Naive thymus-derived CD4-positive, alpha-beta T cell (primary cell): ENCODE measurements at regions not wholly inside any gene's neighbourhood (a gene's known extent, or its start where the extent isn't known, plus 50 kb on each side); places are given as distances from the start of the nearest gene placed in this dataset.

Source experiments
- ATAC-seq: fragments of 150-1000 bp; cut with Tn5 transposase; 2 replicates; pipeline ENCODE4 v1.10.0; 2021; ENCODE audit warnings: mild to moderate bottlenecking, moderate library complexity
- CTCF ChIA-PET: fragments of 350-600 bp; sonication (Branson Sonifier 250); formaldehyde crosslinking; loops from one replicate; lab custom pipeline; 2021; ENCODE audit warnings: antibody characterized with exemption; lab: Charles Lee
- POLR2A ChIA-PET: fragments of 350-600 bp; sonication (Branson Sonifier 250); formaldehyde crosslinking; loops from one replicate; lab custom pipeline; 2021; ENCODE audit warnings: antibody characterized with exemption, inconsistent platforms; lab: Charles Lee
- DNase-seq, 9 donors: peaks; one replicate each; pipeline versions ENCODE4 v3.0.0 to v3.0.0-alpha.2; 2020 to 2022; ENCODE audit warnings: mixed read lengths in 1 of 9
- H3K27ac ChIP-seq: one replicate; pipeline ENCODE4 v1.7.0; 2013; ENCODE audit warnings: mild to moderate bottlenecking, low read depth, low read length, moderate library complexity
- H3K27me3 ChIP-seq, 2 donors: one replicate each; pipeline ENCODE4 v1.7.0; 2013; ENCODE audit warnings: low read length in 2 of 2, mild to moderate bottlenecking in 2 of 2, moderate library complexity in 2 of 2; ENCODE audit not compliant: control insufficient read depth in 2 of 2, insufficient read depth in 2 of 2
- H3K36me3 ChIP-seq, 3 experiments: 1 replicate in 2 of 3; 2 replicates in 1 of 3; pipeline ENCODE4 v1.7.0; 2013; ENCODE audit warnings: low read length in 3 of 3, mild to moderate bottlenecking in 3 of 3, moderate library complexity in 1 of 3; ENCODE audit not compliant: insufficient read depth in 3 of 3, control insufficient read depth in 2 of 3
- H3K4me1 ChIP-seq, 2 donors: one replicate each; pipeline ENCODE4 v1.7.0; 2013; ENCODE audit warnings: low read length in 2 of 2, mild to moderate bottlenecking in 2 of 2, moderate library complexity in 1 of 2; ENCODE audit not compliant: control insufficient read depth in 2 of 2, insufficient read depth in 2 of 2
- H3K4me3 ChIP-seq: 2 replicates; pipeline ENCODE4 v1.7.0; 2013; ENCODE audit warnings: mild to moderate bottlenecking, low read length
- H3K9me3 ChIP-seq, 3 experiments: 1 replicate in 2 of 3; 2 replicates in 1 of 3; pipeline ENCODE4 v1.7.0; 2013; ENCODE audit warnings: low read length in 3 of 3; ENCODE audit not compliant: control insufficient read depth in 2 of 3
- H3K27ac Mint-ChIP-seq, 9 donors: one replicate each; pipeline ENCODE4 v1.8.0; 2020 to 2022; ENCODE audit warnings: mixed read lengths in 9 of 9, mild to moderate bottlenecking in 8 of 9, moderate library complexity in 5 of 9, inconsistent platforms in 2 of 9
- H3K27me3 Mint-ChIP-seq, 5 donors: one replicate each; pipeline ENCODE4 v1.8.0; 2021 to 2022; ENCODE audit warnings: mixed read lengths in 5 of 5, mild to moderate bottlenecking in 1 of 5
- H3K36me3 Mint-ChIP-seq, 5 donors: one replicate each; pipeline ENCODE4 v1.8.0; 2020 to 2022; ENCODE audit warnings: mixed read lengths in 5 of 5, mild to moderate bottlenecking in 3 of 5, inconsistent platforms in 1 of 5
- H3K4me1 Mint-ChIP-seq, 7 donors: one replicate each; pipeline ENCODE4 v1.8.0; 2020 to 2022; ENCODE audit warnings: mixed read lengths in 7 of 7, mild to moderate bottlenecking in 3 of 7, inconsistent platforms in 1 of 7
- H3K4me3 Mint-ChIP-seq, 10 donors: one replicate each; pipeline ENCODE4 v1.8.0; 2020 to 2022; ENCODE audit warnings: mild to moderate bottlenecking in 10 of 10, mixed read lengths in 10 of 10, moderate library complexity in 6 of 10, inconsistent platforms in 2 of 10
- H3K9me3 Mint-ChIP-seq, 11 donors: one replicate each; pipeline ENCODE4 v1.8.0; 2020 to 2022; ENCODE audit warnings: mixed read lengths in 11 of 11, mild to moderate bottlenecking in 4 of 11, inconsistent platforms in 1 of 11, moderate library complexity in 1 of 11
- intact Hi-C, 2 donors: fragments of 100-400 bp; cut with micrococcal nuclease; formaldehyde crosslinking; loops; one replicate each; pipeline ENCODE4 v1.15.1; 2023

- no peaks in the 10 kb centered on the region for H3K4me1 ChIP-seq
- POLR2A ChIA-PET, result no interaction called here
- CTCF ChIA-PET, result no interaction called here
- Mint-ChIP-seq H3K36me3 (no peaks in the 10 kb centered on the region), H3K4me3 (no peak overlapping the region), H3K4me1 (no peaks in the 10 kb centered on the region), H3K9me3 (peaks cover 0 to 6% (median 3%) of the 10 kb centered on the region in 11 donors), H3K27me3 (no peaks in the 10 kb centered on the region), H3K27ac (no peak overlapping the region)
- no peak overlapping the region for H3K4me3 ChIP-seq
- H3K36me3 ChIP-seq, result no peaks in the 10 kb centered on the region
- H3K27ac ChIP-seq, result no peak overlapping the region
- DNase-seq (no peak), ATAC-seq (no peak)
- H3K27me3 ChIP-seq, result no peaks in the 10 kb centered on the region
- intact Hi-C loops, result no loop called here
- H3K9me3 ChIP-seq, result no peaks in the 10 kb centered on the region
Measured at GRCh38 chr3:81216192-81216591, 545.3 kb downstream of the GBE1 start.

- DNase-seq (no peak), ATAC-seq (no peak)
- Mint-ChIP-seq H3K27me3 (no peaks in the 10 kb centered on the region), H3K36me3 (no peaks in the 10 kb centered on the region), H3K27ac (no peak overlapping the region), H3K4me3 (no peak overlapping the region), H3K4me1 (no peaks in the 10 kb centered on the region), H3K9me3 (peaks cover 0 to 6% (median 2%) of the 10 kb centered on the region in 11 donors)
- Histone ChIP-seq H3K4me3 (no peak overlapping the region), H3K27ac (no peak overlapping the region), H3K27me3 (no peaks in the 10 kb centered on the region), H3K4me1 (no peaks in the 10 kb centered on the region), H3K9me3 (no peaks in the 10 kb centered on the region), H3K36me3 (no peaks in the 10 kb centered on the region)
- intact Hi-C loops, result no loop called here
- ChIA-PET CTCF (no interaction called here), POLR2A (no interaction called here)
Measured at GRCh38 chr3:81214631-81215030, 546.8 kb downstream of the GBE1 start.

- Histone ChIP-seq H3K27me3 (no peaks in the 10 kb centered on the region), H3K9me3 (no peaks in the 10 kb centered on the region), H3K27ac (no peak overlapping the region), H3K4me1 (no peaks in the 10 kb centered on the region), H3K36me3 (no peaks in the 10 kb centered on the region), H3K4me3 (no peak overlapping the region)
- Mint-ChIP-seq H3K36me3 (peaks cover 0 to 3% (median 0%) of the 10 kb centered on the region in 5 donors), H3K27me3 (no peaks in the 10 kb centered on the region), H3K4me1 (no peaks in the 10 kb centered on the region), H3K27ac (no peak overlapping the region), H3K4me3 (no peak overlapping the region), H3K9me3 (peaks cover 0 to 10% (median 0%) of the 10 kb centered on the region in 11 donors)
- intact Hi-C loops, result no loop called here
- CTCF ChIA-PET, result no interaction called here
- POLR2A ChIA-PET, result no interaction called here
- ATAC-seq (no peak), DNase-seq (no peak)
Measured at GRCh38 chr3:81199587-81199986, 561.9 kb downstream of the GBE1 start.

GRCh38 chr3:81198756-81199155 is 562.7 kb downstream of the GBE1 start:
- CTCF ChIA-PET, result no interaction called here
- Histone ChIP-seq H3K4me3 (no peak overlapping the region), H3K9me3 (no peaks in the 10 kb centered on the region), H3K4me1 (no peaks in the 10 kb centered on the region), H3K27me3 (no peaks in the 10 kb centered on the region), H3K36me3 (no peaks in the 10 kb centered on the region), H3K27ac (no peak overlapping the region)
- no peak overlapping the region for H3K4me3 Mint-ChIP-seq
- intact Hi-C loops, result no loop called here
- DNase-seq (no peak), ATAC-seq (no peak)
- no peak overlapping the region for H3K27ac Mint-ChIP-seq
- H3K4me1 Mint-ChIP-seq, result no peaks in the 10 kb centered on the region
- no peaks in the 10 kb centered on the region for H3K27me3 Mint-ChIP-seq
- H3K36me3 Mint-ChIP-seq, result peaks cover 0 to 3% (median 0%) of the 10 kb centered on the region in 5 donors
- peaks cover 0 to 14% (median 0%) of the 10 kb centered on the region in 11 donors for H3K9me3 Mint-ChIP-seq
- POLR2A ChIA-PET, result no interaction called here

- CTCF ChIA-PET, result no interaction called here
- POLR2A ChIA-PET, result no interaction called here
- no peaks in the 10 kb centered on the region for H3K4me1 Mint-ChIP-seq
- intact Hi-C loops, result no loop called here
- no peak overlapping the region for H3K27ac ChIP-seq
- DNase-seq (no peak), ATAC-seq (no peak)
- H3K27ac Mint-ChIP-seq, result no peak overlapping the region
- H3K4me1 ChIP-seq, result no peaks in the 10 kb centered on the region
- no peaks in the 10 kb centered on the region for H3K36me3 ChIP-seq
- H3K9me3 ChIP-seq, result no peaks in the 10 kb centered on the region
- peaks cover 0 to 12% (median 0%) of the 10 kb centered on the region in 11 donors for H3K9me3 Mint-ChIP-seq
- no peak overlapping the region for H3K4me3 Mint-ChIP-seq
- H3K27me3 ChIP-seq, result no peaks in the 10 kb centered on the region
- H3K36me3 Mint-ChIP-seq, result peaks cover 0 to 3% (median 0%) of the 10 kb centered on the region in 5 donors
- no peaks in the 10 kb centered on the region for H3K27me3 Mint-ChIP-seq
- no peak overlapping the region for H3K4me3 ChIP-seq
Measured at GRCh38 chr3:81198216-81198615, 563.2 kb downstream of the GBE1 start.

GRCh38 chr3:81197386-81197785 is 564.1 kb downstream of the GBE1 start:
- no peak for DNase-seq
- Mint-ChIP-seq H3K27me3 (no peaks in the 10 kb centered on the region), H3K36me3 (no peaks in the 10 kb centered on the region), H3K27ac (no peak overlapping the region), H3K4me3 (no peak overlapping the region), H3K9me3 (peaks cover 0 to 5% (median 0%) of the 10 kb centered on the region in 11 donors), H3K4me1 (no peaks in the 10 kb centered on the region)
- H3K4me1 ChIP-seq, result no peaks in the 10 kb centered on the region
- H3K27me3 ChIP-seq, result no peaks in the 10 kb centered on the region
- H3K27ac ChIP-seq, result no peak overlapping the region
- CTCF ChIA-PET, result no interaction called here
- intact Hi-C loops, result no loop called here
- no peaks in the 10 kb centered on the region for H3K36me3 ChIP-seq
- H3K4me3 ChIP-seq, result no peak overlapping the region
- no peak for ATAC-seq
- POLR2A ChIA-PET, result no interaction called here
- H3K9me3 ChIP-seq, result no peaks in the 10 kb centered on the region

GRCh38 chr3:81195478-81195877 is 566.0 kb downstream of the GBE1 start:
- H3K27ac Mint-ChIP-seq, result no peak overlapping the region
- Histone ChIP-seq H3K36me3 (no peaks in the 10 kb centered on the region), H3K9me3 (no peaks in the 10 kb centered on the region), H3K4me1 (no peaks in the 10 kb centered on the region), H3K4me3 (no peak overlapping the region), H3K27ac (no peak overlapping the region), H3K27me3 (no peaks in the 10 kb centered on the region)
- POLR2A ChIA-PET, result no interaction called here
- CTCF ChIA-PET, result no interaction called here
- peaks cover 0 to 5% (median 0%) of the 10 kb centered on the region in 11 donors for H3K9me3 Mint-ChIP-seq
- ATAC-seq (no peak), DNase-seq (no peak)
- H3K27me3 Mint-ChIP-seq, result no peaks in the 10 kb centered on the region
- intact Hi-C loops, result no loop called here
- no peaks in the 10 kb centered on the region for H3K36me3 Mint-ChIP-seq
- H3K4me3 Mint-ChIP-seq, result no peak overlapping the region
- H3K4me1 Mint-ChIP-seq, result no peaks in the 10 kb centered on the region
